GM12865 (cell line): ENCODE measurements at regions not wholly inside any gene's neighbourhood (a gene's known extent, or its start where the extent isn't known, plus 50 kb on each side); places are given as distances from the start of the nearest gene placed in this dataset.
"Not testable (repeated sequence)": the region's sequence is repeated elsewhere in the genome, so short reads cannot be mapped to it uniquely, and the experiment has no call there.

Source experiments
- DNase-seq: peaks from one replicate; pipeline ENCODE4 v3.0.0; 2010; ENCODE audit warnings: low read depth
- H3K4me3 ChIP-seq: 2 replicates; pipeline ENCODE4 v1.5.1; 2011; ENCODE audit warnings: mild to moderate bottlenecking, low read depth, low read length, control low read depth
- TF ChIP-seq, protein P1 (sequence below): IDR thresholded peaks from 2 replicates; pipeline ENCODE4 v1.5.1; 2011; ENCODE audit warnings: low read length, control low read depth, low read depth, inconsistent platforms; ENCODE audit not compliant: insufficient read depth; ENCODE audit errors: missing control alignments

DNA sequence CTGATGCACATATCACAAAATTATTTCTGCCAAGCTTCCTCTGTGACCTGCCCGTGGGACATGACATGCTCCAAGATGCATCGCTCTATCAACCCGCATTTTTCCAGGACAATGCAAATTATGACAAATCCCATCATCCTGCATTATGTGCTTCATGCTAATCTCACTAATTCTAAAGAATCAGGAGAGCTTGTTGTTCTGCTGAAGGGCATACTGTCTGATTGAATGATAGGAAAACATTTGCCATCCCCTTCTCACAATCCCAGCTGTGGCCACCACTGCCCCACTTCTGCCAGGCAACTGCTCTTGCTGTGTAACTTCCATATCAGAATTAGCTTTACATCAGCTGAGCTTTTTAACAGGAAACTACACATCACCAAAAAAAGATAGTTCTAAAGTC, 203.5 kb upstream of the NANOGP8 start:
- DNase-seq: no peak
- H3K4me3 ChIP-seq: no peak overlapping the region
- TF ChIP-seq, protein P1, sequence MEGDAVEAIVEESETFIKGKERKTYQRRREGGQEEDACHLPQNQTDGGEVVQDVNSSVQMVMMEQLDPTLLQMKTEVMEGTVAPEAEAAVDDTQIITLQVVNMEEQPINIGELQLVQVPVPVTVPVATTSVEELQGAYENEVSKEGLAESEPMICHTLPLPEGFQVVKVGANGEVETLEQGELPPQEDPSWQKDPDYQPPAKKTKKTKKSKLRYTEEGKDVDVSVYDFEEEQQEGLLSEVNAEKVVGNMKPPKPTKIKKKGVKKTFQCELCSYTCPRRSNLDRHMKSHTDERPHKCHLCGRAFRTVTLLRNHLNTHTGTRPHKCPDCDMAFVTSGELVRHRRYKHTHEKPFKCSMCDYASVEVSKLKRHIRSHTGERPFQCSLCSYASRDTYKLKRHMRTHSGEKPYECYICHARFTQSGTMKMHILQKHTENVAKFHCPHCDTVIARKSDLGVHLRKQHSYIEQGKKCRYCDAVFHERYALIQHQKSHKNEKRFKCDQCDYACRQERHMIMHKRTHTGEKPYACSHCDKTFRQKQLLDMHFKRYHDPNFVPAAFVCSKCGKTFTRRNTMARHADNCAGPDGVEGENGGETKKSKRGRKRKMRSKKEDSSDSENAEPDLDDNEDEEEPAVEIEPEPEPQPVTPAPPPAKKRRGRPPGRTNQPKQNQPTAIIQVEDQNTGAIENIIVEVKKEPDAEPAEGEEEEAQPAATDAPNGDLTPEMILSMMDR: no peak

DNA sequence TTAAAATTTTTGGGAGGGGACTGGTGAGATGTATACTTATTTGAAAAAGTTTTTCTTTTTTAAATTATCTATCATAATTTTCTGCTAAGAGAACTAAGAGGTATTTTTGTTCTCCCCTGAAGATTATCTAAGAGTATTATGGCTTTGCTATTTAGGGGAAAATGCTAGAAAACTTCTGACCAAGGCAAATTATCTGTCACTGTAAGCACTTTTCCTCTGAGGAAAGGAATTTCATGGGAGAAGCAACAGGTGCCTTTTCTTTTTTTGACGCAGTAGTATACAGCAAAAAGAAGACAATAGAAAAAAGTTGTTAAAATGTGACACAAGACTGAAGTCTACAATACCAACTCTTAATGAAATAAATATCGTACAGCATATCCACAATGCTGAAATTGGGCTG, 201.6 kb upstream of the NANOGP8 start:
- DNase-seq: no peak
- TF ChIP-seq, protein P1: no peak
- no peak overlapping the region for H3K4me3 ChIP-seq

DNA sequence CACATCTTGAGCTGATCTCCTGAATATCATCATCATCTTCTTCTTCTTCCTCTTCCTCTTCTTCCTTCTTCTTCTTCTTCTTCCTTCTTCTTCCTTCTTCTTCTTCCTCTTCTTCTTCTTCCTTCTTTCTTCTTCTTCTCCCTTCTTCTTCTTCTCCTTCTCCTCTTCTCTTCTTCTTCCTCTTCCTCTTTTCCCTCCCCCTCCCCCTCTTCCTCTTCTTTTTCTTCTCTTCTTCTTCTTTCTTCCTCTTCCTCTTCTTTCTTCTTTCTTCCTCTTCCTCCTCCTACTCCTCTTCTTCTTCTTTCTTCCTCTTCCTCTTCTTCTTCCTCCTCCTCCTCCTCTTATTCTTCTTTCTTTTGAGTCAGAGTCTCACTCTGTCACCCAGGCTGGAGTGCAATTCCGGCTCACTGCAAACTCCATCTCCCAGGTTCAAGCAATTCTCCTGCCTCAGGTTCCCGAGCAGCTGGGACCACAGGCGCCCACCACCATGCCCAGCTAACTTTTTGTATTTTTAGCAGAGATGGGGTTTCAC, 197.9 kb upstream of the NANOGP8 start:
- TF ChIP-seq, protein P1: no peak
- DNase-seq: no peak

DNA sequence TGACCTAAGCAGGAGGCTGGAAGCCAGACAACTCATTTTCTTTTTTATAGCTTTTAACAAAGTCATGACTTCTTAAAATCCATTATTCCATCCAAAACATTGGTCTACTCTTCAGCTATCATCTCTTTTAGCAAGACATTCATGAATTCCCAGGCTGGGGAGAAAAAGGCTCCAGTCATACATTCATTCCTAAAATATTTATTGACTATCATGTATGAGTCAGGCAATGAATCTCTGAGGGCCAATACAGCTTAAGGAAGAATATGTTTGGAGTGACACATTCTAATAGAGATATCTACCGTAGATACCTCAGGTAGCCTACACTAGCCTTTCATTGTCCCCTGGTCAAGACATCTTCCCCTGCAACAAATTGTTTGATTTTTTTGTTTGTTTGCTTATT, 196.4 kb upstream of the NANOGP8 start:
- no peak for DNase-seq

More for the DNA sequence above, 197.9 kb upstream of the NANOGP8 start:
- no peak overlapping the region for H3K4me3 ChIP-seq

DNA sequence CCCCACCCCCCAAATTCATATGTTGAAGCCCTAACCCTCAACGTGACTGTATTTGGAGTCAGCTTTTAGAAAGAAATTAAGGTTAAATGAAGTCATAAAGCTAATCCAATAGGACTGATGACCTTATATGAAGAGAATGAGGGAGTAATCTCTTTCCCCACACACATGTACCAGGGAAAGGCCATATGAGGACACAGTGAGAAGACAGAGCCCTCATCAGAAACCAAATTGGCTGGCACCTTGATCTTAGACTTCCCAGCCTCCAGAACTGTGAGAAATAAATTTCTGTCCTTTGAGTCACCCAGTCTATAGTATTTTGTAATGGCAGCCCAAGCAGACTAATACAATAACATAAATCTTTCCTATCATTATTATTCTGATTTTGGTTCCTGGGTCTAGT, 194.7 kb upstream of the NANOGP8 start:
- DNase-seq: no peak
- TF ChIP-seq, protein P1: no peak
- no peak overlapping the region for H3K4me3 ChIP-seq

More for the DNA sequence above, 196.4 kb upstream of the NANOGP8 start:
- H3K4me3 ChIP-seq: no peak overlapping the region
- TF ChIP-seq, protein P1: no peak

DNA sequence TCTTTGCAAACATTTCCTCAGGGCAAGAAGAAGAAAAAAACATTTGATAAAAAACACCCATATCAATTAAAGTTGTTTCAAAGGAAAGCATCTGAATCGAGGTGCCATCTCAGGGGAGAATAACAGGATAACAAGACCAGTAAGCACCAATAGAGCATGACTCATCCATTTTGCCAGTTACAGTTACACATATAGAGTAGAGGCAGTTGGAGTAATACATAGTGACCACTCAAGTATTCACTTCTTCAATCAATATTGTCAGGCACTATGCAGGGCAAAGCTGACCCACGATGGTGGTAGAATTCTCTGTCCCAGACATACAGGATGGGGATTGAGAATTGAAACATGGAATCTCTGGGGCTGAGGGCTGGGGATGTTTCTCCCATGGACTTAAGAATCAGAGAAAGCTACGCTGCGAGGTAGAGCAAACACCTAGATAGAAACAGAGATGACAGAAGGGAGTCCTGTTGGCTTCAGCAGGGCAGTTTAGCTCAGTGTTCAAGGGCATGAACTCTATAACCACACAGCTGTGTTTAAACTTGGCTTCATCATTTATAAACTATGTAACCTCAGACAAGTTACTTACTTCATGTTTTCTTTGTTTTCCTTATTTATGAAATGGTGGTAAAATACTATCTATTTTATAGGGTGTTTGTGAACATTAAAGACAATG, 186.4 kb upstream of the NANOGP8 start:
- no peak overlapping the region for H3K4me3 ChIP-seq
- TF ChIP-seq, protein P1: no peak
- DNase-seq: no peak

DNA sequence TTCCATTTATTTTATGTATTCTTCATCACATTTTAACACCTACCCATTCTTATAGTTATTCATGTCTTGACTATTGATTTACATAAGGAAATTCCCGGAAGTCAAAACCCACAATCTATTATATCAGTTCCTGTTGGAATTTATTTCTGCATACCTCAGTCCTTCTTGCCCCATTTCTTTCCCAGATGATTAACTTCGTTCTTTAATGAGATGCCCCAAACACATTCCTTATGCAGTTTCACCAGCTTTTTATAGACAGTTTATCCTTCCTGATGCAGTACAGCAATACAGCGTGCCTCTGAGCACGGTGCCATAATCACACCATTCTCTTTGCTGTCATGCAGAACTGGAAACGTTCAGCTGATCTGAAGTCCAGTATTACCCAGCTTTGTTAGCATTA, 175.8 kb upstream of the NANOGP8 start:
- H3K4me3 ChIP-seq: no peak overlapping the region
- DNase-seq: no peak
- TF ChIP-seq, protein P1: no peak

DNA sequence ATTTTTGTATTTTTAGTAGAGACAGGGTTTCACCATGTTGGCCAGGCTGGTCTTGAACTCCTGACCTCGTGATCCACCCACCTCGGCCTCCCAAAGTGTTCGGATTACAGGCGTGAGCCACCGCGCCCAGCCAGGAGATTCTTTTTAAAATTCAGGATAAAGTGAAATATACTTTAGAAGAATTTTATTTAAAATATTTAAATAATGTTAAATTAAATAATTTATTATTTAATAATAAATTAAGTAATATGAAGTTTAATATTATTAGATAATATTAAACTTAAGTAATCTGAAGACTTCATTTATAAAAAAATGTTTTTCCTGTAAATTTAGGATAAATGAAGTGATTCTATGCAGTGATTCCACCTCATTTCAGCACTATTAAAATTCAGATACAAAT, 175.2 kb upstream of the NANOGP8 start:
- DNase-seq, H3K4me3 ChIP-seq: not testable (repeated sequence)
